ENCODE measurements at regions not wholly inside any gene's neighbourhood (a gene's known extent, or its start where the extent isn't known, plus 50 kb on each side); places are given as distances from the start of the nearest gene placed in this dataset.

DNA sequence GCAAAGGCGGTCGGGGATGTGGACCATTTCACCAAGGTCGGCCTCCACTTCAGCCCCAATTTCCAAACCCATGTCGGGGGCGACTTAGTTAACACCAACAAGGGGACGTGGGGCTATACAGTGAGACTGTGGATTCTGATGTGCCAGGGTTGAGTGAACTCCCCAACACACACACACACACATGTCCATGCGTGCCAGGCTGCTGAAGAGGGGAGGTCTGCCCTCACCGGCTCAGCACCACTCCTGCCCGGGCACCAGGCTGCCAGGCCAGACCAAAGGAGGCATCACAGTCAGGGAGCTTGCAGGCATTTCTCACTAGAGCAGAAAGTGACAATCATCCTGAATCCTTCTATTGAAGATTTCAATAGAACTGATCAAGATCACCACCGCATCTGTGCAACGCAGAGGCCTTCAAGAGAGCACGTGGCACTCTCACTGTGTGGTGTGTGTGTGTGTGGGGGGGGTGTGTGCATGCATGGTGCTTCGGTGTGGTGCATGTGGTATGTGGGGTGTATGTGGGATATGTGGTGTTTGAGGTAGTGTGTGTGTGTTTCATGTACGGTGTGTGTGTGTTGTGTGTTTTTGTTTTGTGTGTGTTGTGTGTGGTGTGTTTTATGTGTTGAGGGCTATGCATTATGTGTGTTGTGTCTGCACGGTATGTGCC lies 403.5 kb upstream of the RNF32 start:
- no peaks in the 10 kb centered on the region for H3K36me3 ChIP-seq (ENCODE audit: control insufficient read depth, insufficient read depth, low read length)
- no peak overlapping the region for H3K4me3 ChIP-seq (ENCODE audit: low read depth in 2 of 2, low read length in 2 of 2)
- H3K9me3 ChIP-seq (ENCODE audit: control insufficient read depth, insufficient read depth, low read depth, low read length), result no peaks in the 10 kb centered on the region
- ATAC-seq (no peak), DNase-seq (ENCODE audit: low read depth, low spot score) (no peak)
- no peak overlapping the region for H3K27ac ChIP-seq (ENCODE audit: low read length)
- POLR2A ChIA-PET, result no interaction called here
- in situ Hi-C loops (cut with HindIII; ENCODE audit: low pct_unique_long_range_greater_than_20kb, low sequenced_read_pairs) (no loop called here), intact Hi-C loops (cut with micrococcal nuclease; ENCODE audit: unreplicated experiment) (no loop called here)
- no peaks in the 10 kb centered on the region for H3K4me1 ChIP-seq (ENCODE audit: control insufficient read depth, insufficient read depth, low read length)
- BruUV-seq (replicated peaks), result no TSS peak
- CTCF ChIA-PET, result no interaction called here
- TF ChIP-seq TCF7L2 (IDR thresholded peaks at IDR 0.05; ENCODE audit: low read depth, low read length) (no peak), POLR2AphosphoS5 (IDR thresholded peaks at IDR 0.05; ENCODE audit: low read depth, low read length) (no peak), SIN3A (IDR thresholded peaks at IDR 0.05; ENCODE audit: borderline replicate concordance, insufficient read depth, low read depth, low read length) (no peak)
- TF ChIP-seq, protein P1, sequence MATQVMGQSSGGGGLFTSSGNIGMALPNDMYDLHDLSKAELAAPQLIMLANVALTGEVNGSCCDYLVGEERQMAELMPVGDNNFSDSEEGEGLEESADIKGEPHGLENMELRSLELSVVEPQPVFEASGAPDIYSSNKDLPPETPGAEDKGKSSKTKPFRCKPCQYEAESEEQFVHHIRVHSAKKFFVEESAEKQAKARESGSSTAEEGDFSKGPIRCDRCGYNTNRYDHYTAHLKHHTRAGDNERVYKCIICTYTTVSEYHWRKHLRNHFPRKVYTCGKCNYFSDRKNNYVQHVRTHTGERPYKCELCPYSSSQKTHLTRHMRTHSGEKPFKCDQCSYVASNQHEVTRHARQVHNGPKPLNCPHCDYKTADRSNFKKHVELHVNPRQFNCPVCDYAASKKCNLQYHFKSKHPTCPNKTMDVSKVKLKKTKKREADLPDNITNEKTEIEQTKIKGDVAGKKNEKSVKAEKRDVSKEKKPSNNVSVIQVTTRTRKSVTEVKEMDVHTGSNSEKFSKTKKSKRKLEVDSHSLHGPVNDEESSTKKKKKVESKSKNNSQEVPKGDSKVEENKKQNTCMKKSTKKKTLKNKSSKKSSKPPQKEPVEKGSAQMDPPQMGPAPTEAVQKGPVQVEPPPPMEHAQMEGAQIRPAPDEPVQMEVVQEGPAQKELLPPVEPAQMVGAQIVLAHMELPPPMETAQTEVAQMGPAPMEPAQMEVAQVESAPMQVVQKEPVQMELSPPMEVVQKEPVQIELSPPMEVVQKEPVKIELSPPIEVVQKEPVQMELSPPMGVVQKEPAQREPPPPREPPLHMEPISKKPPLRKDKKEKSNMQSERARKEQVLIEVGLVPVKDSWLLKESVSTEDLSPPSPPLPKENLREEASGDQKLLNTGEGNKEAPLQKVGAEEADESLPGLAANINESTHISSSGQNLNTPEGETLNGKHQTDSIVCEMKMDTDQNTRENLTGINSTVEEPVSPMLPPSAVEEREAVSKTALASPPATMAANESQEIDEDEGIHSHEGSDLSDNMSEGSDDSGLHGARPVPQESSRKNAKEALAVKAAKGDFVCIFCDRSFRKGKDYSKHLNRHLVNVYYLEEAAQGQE (IDR thresholded peaks at IDR 0.05; ENCODE audit: insufficient read depth in 1 of 2, low read depth in 2 of 2, low read length in 1 of 2), result no peak
- TF ChIP-seq, protein P2, sequence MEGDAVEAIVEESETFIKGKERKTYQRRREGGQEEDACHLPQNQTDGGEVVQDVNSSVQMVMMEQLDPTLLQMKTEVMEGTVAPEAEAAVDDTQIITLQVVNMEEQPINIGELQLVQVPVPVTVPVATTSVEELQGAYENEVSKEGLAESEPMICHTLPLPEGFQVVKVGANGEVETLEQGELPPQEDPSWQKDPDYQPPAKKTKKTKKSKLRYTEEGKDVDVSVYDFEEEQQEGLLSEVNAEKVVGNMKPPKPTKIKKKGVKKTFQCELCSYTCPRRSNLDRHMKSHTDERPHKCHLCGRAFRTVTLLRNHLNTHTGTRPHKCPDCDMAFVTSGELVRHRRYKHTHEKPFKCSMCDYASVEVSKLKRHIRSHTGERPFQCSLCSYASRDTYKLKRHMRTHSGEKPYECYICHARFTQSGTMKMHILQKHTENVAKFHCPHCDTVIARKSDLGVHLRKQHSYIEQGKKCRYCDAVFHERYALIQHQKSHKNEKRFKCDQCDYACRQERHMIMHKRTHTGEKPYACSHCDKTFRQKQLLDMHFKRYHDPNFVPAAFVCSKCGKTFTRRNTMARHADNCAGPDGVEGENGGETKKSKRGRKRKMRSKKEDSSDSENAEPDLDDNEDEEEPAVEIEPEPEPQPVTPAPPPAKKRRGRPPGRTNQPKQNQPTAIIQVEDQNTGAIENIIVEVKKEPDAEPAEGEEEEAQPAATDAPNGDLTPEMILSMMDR (IDR thresholded peaks at IDR 0.05), result no peak
- no peaks in the 10 kb centered on the region for H3K27me3 ChIP-seq (ENCODE audit: control insufficient read depth, insufficient read depth, low read length)

DNA sequence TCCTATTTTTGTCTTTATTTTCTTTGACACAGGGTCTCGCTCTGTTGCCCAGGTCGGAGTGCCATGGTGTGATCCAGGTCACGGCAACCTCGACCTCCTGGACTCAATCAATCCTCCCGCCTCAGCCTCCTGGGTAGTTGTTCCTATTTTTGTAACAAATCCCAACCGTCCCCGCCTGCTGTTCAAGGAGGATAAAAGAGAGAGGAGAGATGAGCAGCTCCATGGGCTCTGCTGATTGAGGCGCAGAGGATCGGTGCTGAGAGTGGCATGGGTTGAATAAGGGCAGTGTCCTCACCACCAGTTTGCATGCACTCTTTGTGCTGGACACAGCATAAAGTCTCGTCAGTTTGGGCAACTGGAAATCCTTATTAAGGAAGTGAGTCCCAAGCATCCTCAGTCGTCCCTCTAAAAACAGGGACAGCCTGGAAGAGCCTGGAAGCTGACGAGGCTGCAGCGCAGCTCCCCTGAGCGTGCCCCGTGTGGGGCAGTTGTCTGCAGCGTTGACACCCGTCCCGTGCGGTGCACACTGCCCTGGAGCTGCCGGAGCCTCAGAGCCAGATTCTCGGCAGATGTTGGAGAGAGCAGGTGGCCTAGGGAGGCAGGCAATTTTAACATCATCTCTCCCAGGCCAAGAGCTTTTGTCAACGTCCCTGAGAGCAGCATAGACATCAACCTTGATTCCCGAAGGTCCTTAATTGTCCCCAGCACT lies 404.2 kb upstream of the RNF32 start:
- DNase-seq (ENCODE audit: low read depth, low spot score) (no peak), ATAC-seq (no peak)
- ChIA-PET CTCF (no interaction called here), POLR2A (no interaction called here)
- Histone ChIP-seq H3K27me3 (ENCODE audit: control insufficient read depth, insufficient read depth, low read length) (no peaks in the 10 kb centered on the region), H3K4me1 (ENCODE audit: control insufficient read depth, insufficient read depth, low read length) (no peaks in the 10 kb centered on the region), H3K36me3 (ENCODE audit: control insufficient read depth, insufficient read depth, low read length) (no peaks in the 10 kb centered on the region), H3K9me3 (ENCODE audit: control insufficient read depth, insufficient read depth, low read depth, low read length) (no peaks in the 10 kb centered on the region), H3K27ac (ENCODE audit: low read length) (no peak overlapping the region), H3K4me3 (ENCODE audit: low read depth in 2 of 2, low read length in 2 of 2) (no peak overlapping the region)
- intact Hi-C loops (cut with micrococcal nuclease; ENCODE audit: unreplicated experiment), result no loop called here
- TF ChIP-seq POLR2AphosphoS5 (IDR thresholded peaks at IDR 0.05; ENCODE audit: low read depth, low read length) (no peak), TCF7L2 (IDR thresholded peaks at IDR 0.05; ENCODE audit: low read depth, low read length) (no peak), SIN3A (IDR thresholded peaks at IDR 0.05; ENCODE audit: borderline replicate concordance, insufficient read depth, low read depth, low read length) (no peak)
- TF ChIP-seq, protein P1 (IDR thresholded peaks at IDR 0.05; ENCODE audit: insufficient read depth in 1 of 2, low read depth in 2 of 2, low read length in 1 of 2), result no peak
- TF ChIP-seq, protein P2 (IDR thresholded peaks at IDR 0.05), result no peak
- BruUV-seq (replicated peaks), result no TSS peak
- in situ Hi-C loops (cut with HindIII; ENCODE audit: low pct_unique_long_range_greater_than_20kb, low sequenced_read_pairs), result no loop called here

All from Panc1 (cell line).